Neural cell (in vitro differentiated cells): ENCODE measurements at regions not wholly inside any gene's neighbourhood (a gene's known extent, or its start where the extent isn't known, plus 50 kb on each side); places are given as distances from the start of the nearest gene placed in this dataset.

ENCODE experiments used
- H2AFZ ChIP-seq: fragments of 200-600, 300-800 bp; sonication (generic), shearing (Covaris generic); 2 replicates; pipeline ENCODE4 v1.6.0; 2014; ENCODE audit warnings: low read depth, mild to moderate bottlenecking, antibody characterized with exemption, low read length, moderate library complexity
- H3F3A ChIP-seq: fragments of 200-600 bp; shearing (Covaris generic); 2 replicates; pipeline ENCODE4 v1.6.1; 2016; ENCODE audit warnings: mild to moderate bottlenecking, moderate library complexity, mixed read lengths, antibody characterized with exemption, low read length; ENCODE audit not compliant: insufficient read depth, poor library complexity, severe bottlenecking
- H3K27ac ChIP-seq: fragments of 200-600, 300-800 bp; sonication (generic), shearing (Covaris generic); 2 replicates; pipeline ENCODE4 v1.5.1; 2014; ENCODE audit warnings: mild to moderate bottlenecking, low read length, moderate library complexity
- H3K27me3 ChIP-seq: fragments of 300-800, 200-600 bp; sonication (generic), shearing (Covaris generic); 2 replicates; pipeline ENCODE4 v1.6.0; 2014; ENCODE audit warnings: mild to moderate bottlenecking, low read depth, low read length, moderate library complexity; ENCODE audit not compliant: insufficient read depth
- H3K36me3 ChIP-seq: fragments of 300-800, 200-600 bp; sonication (generic), shearing (Covaris generic); 2 replicates; pipeline ENCODE4 v1.5.1; 2014; ENCODE audit warnings: mild to moderate bottlenecking, antibody characterized with exemption, low read length, moderate library complexity; ENCODE audit not compliant: insufficient read depth
- H3K4me2 ChIP-seq: fragments of 300-800, 200-600 bp; sonication (generic), shearing (Covaris generic); 2 replicates; pipeline ENCODE4 v1.6.0; 2014; ENCODE audit warnings: mild to moderate bottlenecking, low read length
- H3K4me3 ChIP-seq: fragments of 300-800, 200-600 bp; sonication (generic), shearing (Covaris generic); 2 replicates; pipeline ENCODE4 v1.5.1; 2014; ENCODE audit warnings: mild to moderate bottlenecking, low read length, moderate library complexity
- H3K79me2 ChIP-seq: fragments of 200-600 bp; shearing (Covaris generic); replicated peaks from 2 replicates; pipeline ENCODE4 v1.6.0; 2014; ENCODE audit warnings: mild to moderate bottlenecking, low read length, moderate library complexity; ENCODE audit not compliant: insufficient read depth
- H3K9ac ChIP-seq: fragments of 300-800, 200-600 bp; sonication (generic), shearing (Covaris generic); 2 replicates; pipeline ENCODE4 v1.6.1; 2016; ENCODE audit warnings: mild to moderate bottlenecking, low read length, mixed read lengths
- H3K9me2 ChIP-seq: fragments of 200-600 bp; shearing (Covaris generic); 2 replicates; pipeline ENCODE4 v1.6.1; 2016; ENCODE audit warnings: mild to moderate bottlenecking, low read length, mixed read lengths; ENCODE audit not compliant: insufficient read depth
- H3K9me3 ChIP-seq: fragments of 200-600, 300-800 bp; sonication (generic), shearing (Covaris generic); 2 replicates; pipeline ENCODE4 v1.6.1; 2016; ENCODE audit warnings: mild to moderate bottlenecking, mixed run types, low read length, moderate library complexity, mixed read lengths
- H4K20me1 ChIP-seq: fragments of 200-600 bp; shearing (Covaris generic); 2 replicates; pipeline ENCODE4 v1.6.1; 2016; ENCODE audit warnings: mild to moderate bottlenecking, mixed run types; ENCODE audit not compliant: insufficient read depth
- CTCF ChIP-seq: fragments of 450-650 bp; IDR thresholded peaks from 2 replicates; pipeline ENCODE4 v1.5.1; 2014; ENCODE audit warnings: antibody characterized with exemption, mild to moderate bottlenecking, moderate library complexity; ENCODE audit not compliant: poor library complexity, severe bottlenecking
- EP300 ChIP-seq: fragments of 450-650 bp; conservative IDR thresholded peaks from 2 replicates; pipeline ENCODE4 v1.6.1; 2014; ENCODE audit warnings: antibody characterized with exemption, mild to moderate bottlenecking, moderate library complexity; ENCODE audit not compliant: poor library complexity, severe bottlenecking
- EZH2 ChIP-seq: fragments of 200-600, 300-800 bp; shearing (Covaris generic), sonication (generic); IDR thresholded peaks from 2 replicates; pipeline ENCODE4 v1.6.1; 2014; ENCODE audit warnings: antibody characterized with exemption, low read length, borderline replicate concordance, mild to moderate bottlenecking; ENCODE audit not compliant: insufficient read depth, poor library complexity, severe bottlenecking
- MXI1 ChIP-seq: fragments of 450-650 bp; conservative IDR thresholded peaks from 2 replicates; pipeline ENCODE4 v1.6.1; 2014; ENCODE audit warnings: antibody characterized with exemption, mild to moderate bottlenecking; ENCODE audit not compliant: poor library complexity, severe bottlenecking
- POLR2AphosphoS5 ChIP-seq: IDR thresholded peaks from 2 replicates; pipeline ENCODE4 v1.6.1; 2012
- RAD21 ChIP-seq: fragments of 450-650 bp; conservative IDR thresholded peaks from 2 replicates; pipeline ENCODE4 v1.6.1; 2014; ENCODE audit warnings: antibody characterized with exemption, mild to moderate bottlenecking, moderate library complexity
- REST ChIP-seq: IDR thresholded peaks from 2 replicates; pipeline ENCODE4 v1.6.1; 2012; ENCODE audit warnings: borderline replicate concordance
- SMC3 ChIP-seq: fragments of 450-650 bp; conservative IDR thresholded peaks from 2 replicates; pipeline ENCODE4 v1.6.1; 2014; ENCODE audit warnings: antibody characterized with exemption, mild to moderate bottlenecking, moderate library complexity; ENCODE audit not compliant: poor library complexity
- TAF1 ChIP-seq: IDR thresholded peaks from 2 replicates; pipeline ENCODE4 v1.6.1; 2012; ENCODE audit warnings: low read depth

DNA sequence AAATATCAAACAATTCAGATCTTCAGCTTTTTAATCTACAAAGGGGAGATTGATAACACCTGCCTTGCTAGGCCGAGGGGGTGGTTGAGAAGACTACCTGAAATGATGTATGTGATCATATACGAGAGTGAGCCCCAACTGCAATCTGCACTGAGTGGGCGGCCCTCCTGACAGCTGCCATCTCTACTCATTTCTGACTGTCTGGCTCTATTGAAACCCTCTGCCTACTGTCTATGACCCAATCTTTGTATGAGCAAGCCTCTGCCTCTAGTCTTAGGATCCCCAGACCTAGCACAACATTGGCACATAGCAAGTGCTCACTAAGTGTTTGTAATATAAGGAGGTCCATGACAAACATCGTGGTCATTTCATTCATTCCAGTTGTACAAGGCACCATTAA lies 144.4 kb upstream of the NR2F2 start:
- no peak overlapping the region for H3K4me3 ChIP-seq
- no peak overlapping the region for H3K9ac ChIP-seq
- no peaks in the 10 kb centered on the region for H3K36me3 ChIP-seq
- no peaks in the 10 kb centered on the region for H4K20me1 ChIP-seq
- no peaks in the 10 kb centered on the region for H3K9me2 ChIP-seq
- no peak overlapping the region for H3K4me2 ChIP-seq
- H3K9me3 ChIP-seq: no peaks in the 10 kb centered on the region
- TF ChIP-seq EP300 (no peak), MXI1 (no peak), TAF1 (no peak), POLR2AphosphoS5 (no peak), REST (no peak), EZH2 (no peak), CTCF (no peak), SMC3 (no peak), RAD21 (no peak)
- no peak overlapping the region for H3K27ac ChIP-seq
- no peaks in the 10 kb centered on the region for H3K79me2 ChIP-seq
- H2AFZ ChIP-seq: no peak overlapping the region
- H3F3A ChIP-seq: no peaks in the 10 kb centered on the region
- no peaks in the 10 kb centered on the region for H3K27me3 ChIP-seq

GRCh38 chr15:96187341-96188305 lies 142.9 kb upstream of the NR2F2 start:
- Histone ChIP-seq H3K9ac (no peak overlapping the region), H3K9me3 (no peaks in the 10 kb centered on the region), H3K27ac (no peak overlapping the region), H3K79me2 (no peaks in the 10 kb centered on the region), H3K36me3 (no peaks in the 10 kb centered on the region), H3K27me3 (no peaks in the 10 kb centered on the region), H3K9me2 (no peaks in the 10 kb centered on the region), H3F3A (no peaks in the 10 kb centered on the region), H4K20me1 (no peaks in the 10 kb centered on the region), H3K4me2 (no peak overlapping the region), H2AFZ (no peak overlapping the region), H3K4me3 (no peak overlapping the region)
- TF ChIP-seq EP300: no peak
- TF ChIP-seq REST: no peak
- no peak for TF ChIP-seq POLR2AphosphoS5
- TF ChIP-seq SMC3: no peak
- no peak for TF ChIP-seq EZH2
- TF ChIP-seq TAF1: no peak
- TF ChIP-seq MXI1: no peak
